ENCODE measurements at regions not wholly inside any gene's neighbourhood (a gene's known extent, or its start where the extent isn't known, plus 50 kb on each side); places are given as distances from the start of the nearest gene placed in this dataset.

DNA sequence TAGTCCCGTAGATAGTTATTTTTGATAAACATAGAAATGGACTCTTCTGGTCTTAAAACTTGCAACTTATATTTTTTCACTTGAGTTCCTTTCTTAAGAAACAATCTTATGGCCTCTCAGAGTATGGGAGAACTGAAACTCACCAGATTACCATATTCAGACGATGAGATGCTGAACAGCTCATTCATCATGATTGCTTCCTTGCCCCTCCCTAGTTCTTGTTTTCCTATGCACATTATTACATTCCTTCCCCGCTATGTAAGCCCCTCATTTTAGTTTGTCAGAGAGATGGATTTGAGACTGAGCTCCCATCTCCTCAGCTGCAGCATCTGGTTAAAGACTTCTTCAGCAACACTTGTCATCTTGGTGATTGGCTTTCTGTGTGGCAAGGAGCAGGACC lies 158.5 kb downstream of the SLITRK6 start:
- H3K9ac ChIP-seq (ENCODE audit: low read length in 2 of 2): no peak overlapping the region
- no peak overlapping the region for H3K4me3 ChIP-seq (ENCODE audit: low read length in 2 of 2)
- H3K4me1 ChIP-seq (ENCODE audit: control insufficient read depth, insufficient read depth, low read length): no peaks in the 10 kb centered on the region
- H3K27ac ChIP-seq (ENCODE audit: low read length): no peak overlapping the region
- peaks cover 0 to 3% of the 10 kb centered on the region in 2 donors for H3K9me3 ChIP-seq (ENCODE audit: control insufficient read depth in 2 of 2, low read length in 2 of 2)
- H3K27me3 ChIP-seq (ENCODE audit: control insufficient read depth in 1 of 2, insufficient read depth in 2 of 2, low read length in 2 of 2): no peaks in the 10 kb centered on the region
- no peaks in the 10 kb centered on the region for H3K36me3 ChIP-seq (ENCODE audit: control insufficient read depth in 2 of 2, insufficient read depth in 2 of 2, low read length in 2 of 2)

DNA sequence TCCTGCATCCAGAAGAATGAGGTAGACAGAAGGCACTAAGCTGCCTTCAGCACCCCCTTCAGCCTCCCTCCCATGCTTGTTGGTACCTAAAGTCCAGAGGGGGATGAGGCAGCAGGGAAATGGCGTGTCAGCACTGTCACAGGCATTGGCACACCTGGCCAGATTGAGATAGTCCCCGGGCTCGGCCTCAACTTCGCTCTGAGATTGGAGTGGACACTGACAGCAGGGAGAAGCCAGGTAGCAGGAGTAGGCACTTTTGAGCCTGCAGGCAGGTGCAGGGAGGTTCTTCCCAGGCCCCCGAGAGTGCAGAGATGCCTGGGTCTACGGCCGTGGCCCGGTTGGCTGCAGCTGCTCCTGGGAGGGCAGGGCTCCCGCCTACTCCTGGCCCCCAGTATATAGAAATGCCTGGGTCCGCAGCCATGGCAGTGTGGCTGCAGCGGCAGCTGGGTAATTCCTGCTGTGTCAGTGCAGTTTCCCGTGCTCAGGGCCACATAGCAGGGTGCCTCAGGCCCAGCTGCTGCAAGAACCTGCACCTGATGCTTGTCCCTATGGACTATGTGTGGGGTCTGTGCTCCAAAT lies 160.3 kb downstream of the SLITRK6 start:
- Histone ChIP-seq H3K27me3 (ENCODE audit: control insufficient read depth in 1 of 2, insufficient read depth in 2 of 2, low read length in 2 of 2) (no peaks in the 10 kb centered on the region), H3K9ac (ENCODE audit: low read length in 2 of 2) (no peak overlapping the region), H3K4me3 (ENCODE audit: low read length in 2 of 2) (no peak overlapping the region), H3K4me1 (ENCODE audit: control insufficient read depth, insufficient read depth, low read length) (no peaks in the 10 kb centered on the region), H3K36me3 (ENCODE audit: control insufficient read depth in 2 of 2, insufficient read depth in 2 of 2, low read length in 2 of 2) (no peaks in the 10 kb centered on the region), H3K27ac (ENCODE audit: low read length) (no peak overlapping the region), H3K9me3 (ENCODE audit: control insufficient read depth in 2 of 2, low read length in 2 of 2) (peaks cover 0 to 3% of the 10 kb centered on the region in 2 donors)

DNA sequence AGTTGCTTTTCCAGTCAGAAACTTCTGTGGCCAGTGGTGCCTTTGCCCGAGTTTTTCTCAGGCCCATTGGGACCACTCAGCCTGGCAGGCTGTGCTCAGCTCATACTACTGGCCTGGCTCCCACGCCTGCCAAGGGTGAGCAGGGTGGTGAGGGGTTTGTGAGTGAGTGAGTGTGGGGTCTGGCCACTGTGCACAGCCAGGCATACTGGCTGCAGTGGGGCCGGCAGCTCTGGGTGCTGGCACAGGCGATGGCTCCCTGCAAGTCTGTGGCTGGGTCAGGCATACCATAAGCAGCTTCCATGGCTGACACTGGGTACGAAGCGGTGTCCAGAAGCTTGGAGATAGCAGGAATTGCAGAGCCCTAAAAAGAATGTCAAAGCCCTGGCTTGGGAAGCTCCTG lies 161.0 kb downstream of the SLITRK6 start:
- Histone ChIP-seq H3K9me3 (ENCODE audit: control insufficient read depth in 2 of 2, low read length in 2 of 2) (peaks cover 0 to 3% of the 10 kb centered on the region in 2 donors), H3K36me3 (ENCODE audit: control insufficient read depth in 2 of 2, insufficient read depth in 2 of 2, low read length in 2 of 2) (no peaks in the 10 kb centered on the region), H3K27me3 (ENCODE audit: control insufficient read depth in 1 of 2, insufficient read depth in 2 of 2, low read length in 2 of 2) (no peaks in the 10 kb centered on the region), H3K9ac (ENCODE audit: low read length in 2 of 2) (no peak overlapping the region), H3K27ac (ENCODE audit: low read length) (no peak overlapping the region), H3K4me1 (ENCODE audit: control insufficient read depth, insufficient read depth, low read length) (no peaks in the 10 kb centered on the region), H3K4me3 (ENCODE audit: low read length in 2 of 2) (no peak overlapping the region)

DNA sequence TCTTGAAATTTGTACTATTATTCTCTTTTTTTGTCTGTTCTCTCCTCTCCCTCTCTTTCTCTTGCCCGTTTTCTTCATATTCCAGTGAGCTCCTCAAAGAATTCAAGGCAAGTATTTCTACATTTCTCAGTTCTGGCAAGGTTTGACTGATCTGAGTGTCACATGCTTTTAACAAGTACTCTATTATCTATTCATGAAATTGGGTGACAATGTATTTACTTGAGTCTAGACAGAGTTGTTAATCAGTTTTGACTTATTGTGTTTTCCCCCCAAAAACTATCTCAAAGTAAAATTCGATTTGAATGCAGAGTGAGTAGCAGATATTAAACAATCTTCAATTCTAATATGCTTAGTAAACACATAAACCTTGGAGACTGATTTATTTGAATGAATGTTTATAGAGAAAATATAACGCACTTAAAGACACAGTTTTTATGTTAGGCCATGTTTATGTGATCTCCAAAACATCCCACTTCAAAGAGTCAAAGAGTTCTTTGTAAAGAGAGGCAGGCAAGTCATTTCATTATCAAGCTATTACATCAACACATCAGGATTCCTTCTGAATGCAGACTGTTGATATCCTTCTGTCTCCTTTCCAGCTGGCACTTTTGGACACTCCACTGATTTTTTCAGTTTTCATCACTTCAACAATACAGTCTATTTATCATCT lies 166.6 kb downstream of the SLITRK6 start:
- Histone ChIP-seq H3K4me1 (ENCODE audit: control insufficient read depth, insufficient read depth, low read length) (no peaks in the 10 kb centered on the region), H3K9ac (ENCODE audit: low read length in 2 of 2) (no peak overlapping the region), H3K36me3 (ENCODE audit: control insufficient read depth in 2 of 2, insufficient read depth in 2 of 2, low read length in 2 of 2) (no peaks in the 10 kb centered on the region), H3K4me3 (ENCODE audit: low read length in 2 of 2) (no peak overlapping the region), H3K27me3 (ENCODE audit: control insufficient read depth in 1 of 2, insufficient read depth in 2 of 2, low read length in 2 of 2) (no peaks in the 10 kb centered on the region), H3K9me3 (ENCODE audit: control insufficient read depth in 2 of 2, low read length in 2 of 2) (no peaks in the 10 kb centered on the region), H3K27ac (ENCODE audit: low read length) (no peak overlapping the region)

DNA sequence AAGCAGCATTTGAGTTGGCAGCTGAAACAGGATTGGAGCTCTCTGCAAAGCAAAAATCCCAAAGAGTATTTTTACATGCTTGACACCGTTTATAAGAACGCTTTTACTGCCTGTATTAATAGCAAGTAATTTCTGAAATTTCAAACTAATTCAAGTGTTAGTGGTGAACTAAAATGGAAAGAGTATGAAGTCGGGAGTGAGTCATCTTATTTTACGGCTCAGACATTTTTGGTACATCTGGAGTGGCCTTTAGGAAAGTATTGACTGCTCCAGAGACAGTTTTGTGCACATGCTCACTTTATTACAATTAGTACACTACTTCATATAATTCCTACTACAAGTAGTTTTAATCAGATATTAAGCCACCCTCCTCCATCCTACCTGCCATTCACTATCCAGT lies 167.4 kb downstream of the SLITRK6 start:
- peak overlapping the region in 1 of 2 donors; percentile 36 for H3K4me3 ChIP-seq (ENCODE audit: low read length in 2 of 2)
- no peaks in the 10 kb centered on the region for H3K4me1 ChIP-seq (ENCODE audit: control insufficient read depth, insufficient read depth, low read length)
- no peak overlapping the region for H3K27ac ChIP-seq (ENCODE audit: low read length)
- no peaks in the 10 kb centered on the region for H3K9me3 ChIP-seq (ENCODE audit: control insufficient read depth in 2 of 2, low read length in 2 of 2)
- H3K36me3 ChIP-seq (ENCODE audit: control insufficient read depth in 2 of 2, insufficient read depth in 2 of 2, low read length in 2 of 2): no peaks in the 10 kb centered on the region
- no peak overlapping the region for H3K9ac ChIP-seq (ENCODE audit: low read length in 2 of 2)
- no peaks in the 10 kb centered on the region for H3K27me3 ChIP-seq (ENCODE audit: control insufficient read depth in 1 of 2, insufficient read depth in 2 of 2, low read length in 2 of 2)

DNA sequence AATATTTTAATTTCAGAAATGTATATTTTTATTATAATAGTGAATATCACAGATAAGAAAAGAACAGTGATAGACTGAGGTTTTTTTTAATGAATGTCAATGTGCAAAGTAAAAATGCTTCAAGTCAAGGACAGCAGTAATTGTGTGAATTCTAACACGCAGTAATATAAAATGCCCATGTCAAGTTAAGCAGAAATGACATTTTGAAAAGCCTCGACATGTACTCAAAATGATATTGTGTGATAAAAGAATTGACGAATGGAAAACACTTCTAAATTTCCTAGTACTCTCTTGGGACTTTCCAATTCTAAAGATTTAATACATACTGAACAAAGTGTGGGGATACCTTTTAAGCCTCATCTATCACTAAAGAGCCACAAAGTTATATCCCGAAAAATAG lies 172.6 kb downstream of the SLITRK6 start:
- no peaks in the 10 kb centered on the region for H3K9me3 ChIP-seq (ENCODE audit: control insufficient read depth in 2 of 2, low read length in 2 of 2)
- no peaks in the 10 kb centered on the region for H3K4me1 ChIP-seq (ENCODE audit: control insufficient read depth, insufficient read depth, low read length)
- H3K36me3 ChIP-seq (ENCODE audit: control insufficient read depth in 2 of 2, insufficient read depth in 2 of 2, low read length in 2 of 2): no peaks in the 10 kb centered on the region
- no peaks in the 10 kb centered on the region for H3K27me3 ChIP-seq (ENCODE audit: control insufficient read depth in 1 of 2, insufficient read depth in 2 of 2, low read length in 2 of 2)
- no peak overlapping the region for H3K4me3 ChIP-seq (ENCODE audit: low read length in 2 of 2)
- H3K9ac ChIP-seq (ENCODE audit: low read length in 2 of 2): no peak overlapping the region
- no peak overlapping the region for H3K27ac ChIP-seq (ENCODE audit: low read length)

DNA sequence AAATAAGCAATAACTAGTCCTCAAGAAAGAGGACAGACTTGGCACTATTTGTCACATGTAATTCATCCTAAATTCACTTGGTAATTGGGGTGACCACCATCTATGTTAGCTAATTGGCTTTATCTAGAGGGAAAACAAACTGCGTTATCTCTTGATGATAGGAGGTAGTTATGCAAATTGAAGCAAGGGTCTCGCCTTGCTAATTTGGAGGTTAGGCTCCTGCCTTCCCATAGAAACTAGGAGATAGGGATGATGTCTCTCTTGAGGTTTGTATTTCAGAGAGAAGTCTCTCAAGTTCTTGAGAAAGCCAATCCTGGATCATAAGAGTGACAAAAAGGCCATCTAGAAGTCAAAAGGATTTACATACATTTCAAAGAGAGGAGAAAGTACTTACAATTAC lies 179.9 kb downstream of the SLITRK6 start:
- Histone ChIP-seq H3K4me3 (ENCODE audit: low read length in 2 of 2) (no peak overlapping the region), H3K27ac (ENCODE audit: low read length) (no peak overlapping the region), H3K9ac (ENCODE audit: low read length in 2 of 2) (no peak overlapping the region), H3K9me3 (ENCODE audit: control insufficient read depth in 2 of 2, low read length in 2 of 2) (no peaks in the 10 kb centered on the region), H3K4me1 (ENCODE audit: control insufficient read depth, insufficient read depth, low read length) (no peaks in the 10 kb centered on the region), H3K36me3 (ENCODE audit: control insufficient read depth in 2 of 2, insufficient read depth in 2 of 2, low read length in 2 of 2) (no peaks in the 10 kb centered on the region), H3K27me3 (ENCODE audit: control insufficient read depth in 1 of 2, insufficient read depth in 2 of 2, low read length in 2 of 2) (no peaks in the 10 kb centered on the region)

DNA sequence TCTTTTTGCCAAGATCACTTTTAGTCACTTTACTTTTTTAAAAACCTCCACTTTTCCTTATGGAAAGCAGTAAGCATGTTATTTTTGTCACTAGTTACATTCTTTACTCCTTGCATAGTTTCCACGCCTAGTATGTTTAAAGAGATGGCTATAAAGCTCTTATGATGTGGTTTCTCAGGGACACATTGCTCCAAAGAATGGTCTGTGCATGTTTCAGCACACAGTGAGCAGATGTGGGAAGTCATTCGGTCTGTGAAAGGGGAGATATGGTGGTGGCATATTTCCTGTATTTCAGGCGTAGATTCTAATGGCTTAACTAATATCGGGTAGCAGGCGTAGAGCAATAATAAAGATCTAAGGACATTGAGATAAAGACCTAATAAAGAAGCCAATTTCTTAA lies 180.7 kb downstream of the SLITRK6 start:
- no peaks in the 10 kb centered on the region for H3K9me3 ChIP-seq (ENCODE audit: control insufficient read depth in 2 of 2, low read length in 2 of 2)
- no peaks in the 10 kb centered on the region for H3K4me1 ChIP-seq (ENCODE audit: control insufficient read depth, insufficient read depth, low read length)
- no peak overlapping the region for H3K4me3 ChIP-seq (ENCODE audit: low read length in 2 of 2)
- H3K9ac ChIP-seq (ENCODE audit: low read length in 2 of 2): no peak overlapping the region
- no peak overlapping the region for H3K27ac ChIP-seq (ENCODE audit: low read length)
- no peaks in the 10 kb centered on the region for H3K36me3 ChIP-seq (ENCODE audit: control insufficient read depth in 2 of 2, insufficient read depth in 2 of 2, low read length in 2 of 2)
- H3K27me3 ChIP-seq (ENCODE audit: control insufficient read depth in 1 of 2, insufficient read depth in 2 of 2, low read length in 2 of 2): no peaks in the 10 kb centered on the region

DNA sequence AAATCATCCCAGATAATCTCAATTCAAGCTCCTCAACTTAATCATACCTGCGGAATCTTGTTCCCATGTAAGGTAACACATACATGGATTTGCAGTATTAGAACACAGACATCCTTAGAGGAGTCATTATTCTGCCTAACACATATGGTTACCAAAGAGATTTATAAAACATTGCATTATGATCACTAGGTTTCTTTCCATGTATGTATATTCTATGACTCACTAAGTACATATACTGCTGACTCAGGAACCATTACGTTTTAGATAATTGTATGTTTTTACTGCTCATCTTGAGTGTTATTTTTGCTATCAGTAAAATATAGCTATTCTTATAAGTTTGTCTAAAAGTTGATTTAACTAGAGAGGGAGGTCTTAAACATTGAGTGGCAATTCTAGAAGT lies 182.9 kb downstream of the SLITRK6 start:
- Histone ChIP-seq H3K27ac (ENCODE audit: low read length) (no peak overlapping the region), H3K4me1 (ENCODE audit: control insufficient read depth, insufficient read depth, low read length) (no peaks in the 10 kb centered on the region), H3K4me3 (ENCODE audit: low read length in 2 of 2) (no peak overlapping the region), H3K36me3 (ENCODE audit: control insufficient read depth in 2 of 2, insufficient read depth in 2 of 2, low read length in 2 of 2) (no peaks in the 10 kb centered on the region), H3K9me3 (ENCODE audit: control insufficient read depth in 2 of 2, low read length in 2 of 2) (no peaks in the 10 kb centered on the region), H3K27me3 (ENCODE audit: control insufficient read depth in 1 of 2, insufficient read depth in 2 of 2, low read length in 2 of 2) (no peaks in the 10 kb centered on the region), H3K9ac (ENCODE audit: low read length in 2 of 2) (no peak overlapping the region)

DNA sequence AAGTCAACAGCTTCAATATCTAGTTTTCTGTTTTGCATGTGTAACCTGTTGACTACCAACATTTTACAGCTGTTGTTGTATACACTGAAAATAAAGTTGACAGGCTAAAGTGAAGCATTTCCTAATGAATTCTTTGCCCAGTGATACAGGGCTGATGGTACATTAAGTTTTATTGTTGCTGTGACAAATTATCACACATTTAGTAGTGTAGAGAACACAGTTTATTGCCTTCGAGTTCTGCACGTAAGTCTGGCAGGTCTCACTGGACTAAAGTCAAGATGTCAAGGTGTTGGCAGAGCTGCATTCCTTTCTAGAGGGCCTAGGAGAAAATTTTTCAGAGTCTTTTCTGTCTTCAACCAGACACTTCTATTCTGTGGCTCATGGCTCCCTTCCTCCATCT lies 184.2 kb downstream of the SLITRK6 start:
- no peaks in the 10 kb centered on the region for H3K9me3 ChIP-seq (ENCODE audit: control insufficient read depth in 2 of 2, low read length in 2 of 2)
- H3K27me3 ChIP-seq (ENCODE audit: control insufficient read depth in 1 of 2, insufficient read depth in 2 of 2, low read length in 2 of 2): no peaks in the 10 kb centered on the region
- H3K4me1 ChIP-seq (ENCODE audit: control insufficient read depth, insufficient read depth, low read length): no peaks in the 10 kb centered on the region
- H3K4me3 ChIP-seq (ENCODE audit: low read length in 2 of 2): no peak overlapping the region
- no peaks in the 10 kb centered on the region for H3K36me3 ChIP-seq (ENCODE audit: control insufficient read depth in 2 of 2, insufficient read depth in 2 of 2, low read length in 2 of 2)
- H3K9ac ChIP-seq (ENCODE audit: low read length in 2 of 2): no peak overlapping the region
- no peak overlapping the region for H3K27ac ChIP-seq (ENCODE audit: low read length)

DNA sequence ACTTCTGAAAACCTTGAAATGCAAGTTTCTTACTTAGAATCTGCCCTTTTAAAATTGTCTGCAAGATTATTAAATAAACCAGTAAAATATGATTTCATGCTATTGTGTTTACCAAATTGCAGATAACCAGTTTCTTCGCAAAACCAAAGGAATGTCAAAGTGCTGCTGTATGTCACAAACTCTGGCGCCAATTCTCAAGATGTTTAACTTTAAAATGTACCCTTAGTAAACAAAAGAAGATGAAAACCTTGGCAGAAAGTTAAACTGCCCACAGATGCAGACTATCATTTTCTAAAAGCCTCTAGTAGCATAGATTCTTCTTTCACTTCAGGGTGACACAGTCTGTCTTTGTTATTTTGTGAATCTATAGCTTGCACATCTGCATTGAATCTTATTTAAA lies 189.2 kb downstream of the SLITRK6 start:
- no peak overlapping the region for H3K27ac ChIP-seq (ENCODE audit: low read length)
- no peak overlapping the region for H3K9ac ChIP-seq (ENCODE audit: low read length in 2 of 2)
- no peaks in the 10 kb centered on the region for H3K27me3 ChIP-seq (ENCODE audit: control insufficient read depth in 1 of 2, insufficient read depth in 2 of 2, low read length in 2 of 2)
- no peaks in the 10 kb centered on the region for H3K36me3 ChIP-seq (ENCODE audit: control insufficient read depth in 2 of 2, insufficient read depth in 2 of 2, low read length in 2 of 2)
- H3K9me3 ChIP-seq (ENCODE audit: control insufficient read depth in 2 of 2, low read length in 2 of 2): no peaks in the 10 kb centered on the region
- H3K4me1 ChIP-seq (ENCODE audit: control insufficient read depth, insufficient read depth, low read length): no peaks in the 10 kb centered on the region
- no peak overlapping the region for H3K4me3 ChIP-seq (ENCODE audit: low read length in 2 of 2)

Data from stomach smooth muscle (tissue), 2 donors.